ENCODE measurements at regions not wholly inside any gene's neighbourhood (a gene's known extent, or its start where the extent isn't known, plus 50 kb on each side); places are given as distances from the start of the nearest gene placed in this dataset.

- Histone ChIP-seq H3K36me3 (no peaks in the 10 kb centered on the region), H3K27me3 (ENCODE audit: low read depth) (no peaks in the 10 kb centered on the region), H3K9me3 (no peaks in the 10 kb centered on the region), H3K4me3 (no peak overlapping the region), H3K4me1 (no peaks in the 10 kb centered on the region), H3K27ac (no peak overlapping the region)
- TF ChIP-seq CTCF (IDR thresholded peaks at IDR 0.05), result no peak
- no peak for ATAC-seq
- DNase-seq, result no peak
- intact Hi-C loops (cut with DNase I), result no loop called here
Measured at GRCh38 chr13:102460806-102461205, 59.0 kb upstream of the FGF14 start.

DNA sequence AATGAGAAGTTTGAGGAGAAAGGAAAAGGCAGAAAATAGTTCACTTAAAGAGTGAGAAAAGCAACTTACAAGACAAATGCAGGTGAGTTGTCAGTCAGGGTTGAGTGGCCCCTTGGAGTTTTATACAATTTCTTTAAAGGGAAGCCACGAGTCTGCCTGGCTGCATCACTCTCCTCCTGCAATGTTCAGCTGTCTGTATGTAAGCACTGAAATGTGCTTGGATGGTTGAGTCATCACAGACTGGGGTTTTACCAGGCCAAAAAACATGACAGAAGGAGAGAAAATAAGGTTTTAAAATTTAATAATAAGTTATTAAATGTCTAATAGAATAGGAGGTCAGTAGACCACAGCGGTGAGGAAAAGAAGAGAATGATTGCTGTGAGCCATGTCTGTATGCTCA lies 51.0 kb upstream of the FGF14 start:
- no peaks in the 10 kb centered on the region for H3K36me3 ChIP-seq
- intact Hi-C loops (cut with DNase I), result no loop called here
- no peak for DNase-seq
- no peak overlapping the region for H3K4me3 ChIP-seq
- H3K4me1 ChIP-seq, result no peaks in the 10 kb centered on the region
- no peak for TF ChIP-seq CTCF (IDR thresholded peaks at IDR 0.05)
- no peak for ATAC-seq
- no peak overlapping the region for H3K27ac ChIP-seq
- H3K27me3 ChIP-seq (ENCODE audit: low read depth), result no peaks in the 10 kb centered on the region
- no peaks in the 10 kb centered on the region for H3K9me3 ChIP-seq
